ENCODE measurements at regions not wholly inside any gene's neighbourhood (a gene's known extent, or its start where the extent isn't known, plus 50 kb on each side); places are given as distances from the start of the nearest gene placed in this dataset.

- no peak for TF ChIP-seq CTCF (IDR thresholded peaks at IDR 0.05; ENCODE audit: low read length)
- TF ChIP-seq EZH2 (optimal IDR thresholded peaks at IDR 0.05; ENCODE audit: low read depth, low read length): no peak
- TF ChIP-seq EZH2phosphoT487 (IDR thresholded peaks at IDR 0.05; ENCODE audit: low read length): no peak
Measured at GRCh38 chr11:45436118-45436517, 150.0 kb upstream of the SYT13 start.

Data from MM.1S (cell line).